ENCODE measurements at regions not wholly inside any gene's neighbourhood (a gene's known extent, or its start where the extent isn't known, plus 50 kb on each side); places are given as distances from the start of the nearest gene placed in this dataset.

DNA sequence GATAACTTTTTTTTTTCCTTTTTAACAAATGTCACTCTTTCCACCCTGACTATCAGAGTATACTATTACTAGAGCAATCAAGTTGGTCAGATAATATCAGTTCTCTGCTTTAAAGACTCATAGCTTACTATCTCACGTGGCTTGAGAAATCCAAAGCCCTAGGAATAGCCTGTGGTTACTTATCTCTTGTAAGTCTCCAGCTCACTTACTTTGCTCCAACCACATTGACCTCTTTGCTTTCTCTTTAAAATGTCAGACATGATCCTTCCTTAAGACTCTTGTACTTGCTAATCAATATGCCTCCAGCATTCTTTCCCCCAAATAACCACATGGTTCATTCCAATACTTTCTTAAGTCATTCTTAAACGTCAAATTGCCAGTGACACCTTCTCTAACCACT, 1292.2 kb downstream of the REEP3 start:
- Histone ChIP-seq H3K79me1 (replicated peaks; ENCODE audit: low read length, poor library complexity, severe bottlenecking) (no peaks in the 10 kb centered on the region), H3K4ac (ENCODE audit: low read depth in 1 of 2, low read length in 2 of 2) (no peak overlapping the region), H3K27ac (ENCODE audit: low read length, poor library complexity, severe bottlenecking) (no peak overlapping the region), H2BK12ac (ENCODE audit: low read length in 2 of 2) (no peak overlapping the region), H3K9me3 (ENCODE audit: control insufficient read depth, low read length) (peaks cover 3% of the 10 kb centered on the region), H3K36me3 (ENCODE audit: control insufficient read depth in 1 of 2, insufficient read depth in 2 of 2, low read depth in 1 of 2, low read length in 2 of 2) (no peaks in the 10 kb centered on the region), H4K91ac (ENCODE audit: low read length) (no peak overlapping the region), H3K27me3 (ENCODE audit: control insufficient read depth in 1 of 2, insufficient read depth in 1 of 2, low read length in 2 of 2) (no peaks in the 10 kb centered on the region), H3K4me2 (ENCODE audit: low read length, poor library complexity, severe bottlenecking) (no peak overlapping the region), H3K4me3 (ENCODE audit: insufficient read depth in 1 of 2, low read depth in 1 of 2, low read length in 2 of 2) (no peak overlapping the region), H2BK120ac (ENCODE audit: low read depth, low read length) (no peak overlapping the region), H3K9ac (ENCODE audit: low read length) (no peak overlapping the region), H3K4me1 (ENCODE audit: control insufficient read depth, insufficient read depth, low read depth, low read length) (peaks cover 4% of the 10 kb centered on the region), H3K18ac (ENCODE audit: low read depth in 1 of 2, low read length in 2 of 2) (no peak overlapping the region), H2AFZ (ENCODE audit: low read depth, low read length) (no peak overlapping the region), H2BK15ac (ENCODE audit: low read depth, poor library complexity, severe bottlenecking) (no peak overlapping the region), H4K8ac (ENCODE audit: low read length) (no peak overlapping the region), H3K23ac (ENCODE audit: low read length in 2 of 2) (no peak overlapping the region), H3K14ac (ENCODE audit: low read length in 2 of 2) (no peak overlapping the region), H2AK5ac (ENCODE audit: low read length, severe bottlenecking) (no peak overlapping the region), H2BK5ac (ENCODE audit: low read depth, low read length, poor library complexity, severe bottlenecking) (no peak overlapping the region)
- WGBS, result 76% methylated on average over 2 of the region's 2 CpGs
- DNase-seq, result no peak

DNA sequence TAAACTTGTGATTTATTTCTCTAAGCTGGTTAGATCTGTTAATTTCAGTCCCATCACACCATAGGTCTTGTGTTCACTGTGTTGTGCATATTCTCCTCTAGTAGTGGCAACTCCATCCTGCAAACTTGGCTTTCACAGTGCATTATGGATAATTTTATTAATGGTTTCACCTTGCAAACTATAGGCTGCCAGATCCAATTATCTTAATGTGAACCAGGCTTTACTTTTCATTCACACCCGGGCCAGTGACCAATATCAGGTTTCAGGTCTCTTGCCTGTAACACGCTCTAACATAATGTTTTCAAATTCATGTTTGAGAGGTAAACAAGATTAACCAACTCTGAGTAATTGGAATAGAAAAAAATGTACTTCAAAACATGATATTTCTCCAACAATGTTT, 1293.0 kb downstream of the REEP3 start:
- H4K8ac ChIP-seq (ENCODE audit: low read length), result no peak overlapping the region
- no peak overlapping the region for H2AFZ ChIP-seq (ENCODE audit: low read depth, low read length)
- no peak overlapping the region for H3K14ac ChIP-seq (ENCODE audit: low read length in 2 of 2)
- no peak overlapping the region for H3K4ac ChIP-seq (ENCODE audit: low read depth in 1 of 2, low read length in 2 of 2)
- H2AK5ac ChIP-seq (ENCODE audit: low read length, severe bottlenecking), result no peak overlapping the region
- no peak overlapping the region for H2BK120ac ChIP-seq (ENCODE audit: low read depth, low read length)
- 92% methylated on average over 2 of the region's 2 CpGs for WGBS
- H3K27ac ChIP-seq (ENCODE audit: low read length, poor library complexity, severe bottlenecking), result no peak overlapping the region
- no peaks in the 10 kb centered on the region for H3K36me3 ChIP-seq (ENCODE audit: control insufficient read depth in 1 of 2, insufficient read depth in 2 of 2, low read depth in 1 of 2, low read length in 2 of 2)
- no peaks in the 10 kb centered on the region for H3K79me1 ChIP-seq (replicated peaks; ENCODE audit: low read length, poor library complexity, severe bottlenecking)
- H2BK15ac ChIP-seq (ENCODE audit: low read depth, poor library complexity, severe bottlenecking), result no peak overlapping the region
- no peaks in the 10 kb centered on the region for H3K27me3 ChIP-seq (ENCODE audit: control insufficient read depth in 1 of 2, insufficient read depth in 1 of 2, low read length in 2 of 2)
- no peak overlapping the region for H3K4me2 ChIP-seq (ENCODE audit: low read length, poor library complexity, severe bottlenecking)
- no peak overlapping the region for H2BK12ac ChIP-seq (ENCODE audit: low read length in 2 of 2)
- peaks cover 3% of the 10 kb centered on the region for H3K9me3 ChIP-seq (ENCODE audit: control insufficient read depth, low read length)
- no peak for DNase-seq
- no peak overlapping the region for H2BK5ac ChIP-seq (ENCODE audit: low read depth, low read length, poor library complexity, severe bottlenecking)
- no peak overlapping the region for H3K23ac ChIP-seq (ENCODE audit: low read length in 2 of 2)
- no peak overlapping the region for H3K4me3 ChIP-seq (ENCODE audit: insufficient read depth in 1 of 2, low read depth in 1 of 2, low read length in 2 of 2)
- H3K18ac ChIP-seq (ENCODE audit: low read depth in 1 of 2, low read length in 2 of 2), result no peak overlapping the region
- H3K9ac ChIP-seq (ENCODE audit: low read length), result no peak overlapping the region
- no peak overlapping the region for H4K91ac ChIP-seq (ENCODE audit: low read length)
- H3K4me1 ChIP-seq (ENCODE audit: control insufficient read depth, insufficient read depth, low read depth, low read length), result peaks cover 4% of the 10 kb centered on the region

DNA sequence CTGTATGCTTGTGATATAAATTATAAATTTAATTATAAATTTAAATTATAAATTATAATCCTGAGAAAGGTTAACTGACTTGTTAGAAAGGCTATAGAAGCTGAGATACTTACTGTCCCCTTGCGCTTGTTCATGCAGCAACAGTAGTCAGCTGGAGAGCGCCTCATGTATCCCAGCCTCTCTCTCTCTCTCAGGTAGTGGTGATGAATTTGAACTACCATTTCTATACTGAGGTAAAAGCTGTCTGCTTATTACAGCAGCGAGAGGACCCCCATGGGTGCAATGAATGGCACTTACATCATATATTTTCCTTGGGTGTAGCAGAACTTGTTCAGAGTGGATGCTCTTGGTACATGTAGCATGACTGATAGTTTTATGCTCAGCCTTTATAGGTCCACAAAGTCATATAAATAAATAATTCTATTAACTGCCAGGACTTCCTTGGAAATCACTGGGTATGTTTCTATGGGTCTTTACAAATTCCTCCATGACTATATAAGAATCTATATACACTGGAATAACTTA, 1308.7 kb downstream of the REEP3 start:
- Histone ChIP-seq H3K4ac (ENCODE audit: low read depth in 1 of 2, low read length in 2 of 2) (no peak overlapping the region), H2BK5ac (ENCODE audit: low read depth, low read length, poor library complexity, severe bottlenecking) (no peak overlapping the region), H3K4me1 (ENCODE audit: control insufficient read depth, insufficient read depth, low read depth, low read length) (no peaks in the 10 kb centered on the region), H3K9ac (ENCODE audit: low read length) (no peak overlapping the region), H2BK12ac (ENCODE audit: low read length in 2 of 2) (no peak overlapping the region), H2BK15ac (ENCODE audit: low read depth, poor library complexity, severe bottlenecking) (no peak overlapping the region), H4K91ac (ENCODE audit: low read length) (no peak overlapping the region), H3K36me3 (ENCODE audit: control insufficient read depth in 1 of 2, insufficient read depth in 2 of 2, low read depth in 1 of 2, low read length in 2 of 2) (no peaks in the 10 kb centered on the region), H3K14ac (ENCODE audit: low read length in 2 of 2) (no peak overlapping the region), H3K9me3 (ENCODE audit: control insufficient read depth, low read length) (no peaks in the 10 kb centered on the region), H3K4me3 (ENCODE audit: insufficient read depth in 1 of 2, low read depth in 1 of 2, low read length in 2 of 2) (no peak overlapping the region), H3K18ac (ENCODE audit: low read depth in 1 of 2, low read length in 2 of 2) (no peak overlapping the region), H3K27me3 (ENCODE audit: control insufficient read depth in 1 of 2, insufficient read depth in 1 of 2, low read length in 2 of 2) (no peaks in the 10 kb centered on the region), H2BK120ac (ENCODE audit: low read depth, low read length) (no peak overlapping the region), H2AK5ac (ENCODE audit: low read length, severe bottlenecking) (no peak overlapping the region), H2AFZ (ENCODE audit: low read depth, low read length) (no peak overlapping the region), H3K79me1 (replicated peaks; ENCODE audit: low read length, poor library complexity, severe bottlenecking) (no peaks in the 10 kb centered on the region), H3K4me2 (ENCODE audit: low read length, poor library complexity, severe bottlenecking) (no peak overlapping the region), H3K27ac (ENCODE audit: low read length, poor library complexity, severe bottlenecking) (no peak overlapping the region), H3K23ac (ENCODE audit: low read length in 2 of 2) (no peak overlapping the region), H4K8ac (ENCODE audit: low read length) (no peak overlapping the region)
- no peak for DNase-seq
- 93% methylated on average over 3 of the region's 3 CpGs for WGBS

DNA sequence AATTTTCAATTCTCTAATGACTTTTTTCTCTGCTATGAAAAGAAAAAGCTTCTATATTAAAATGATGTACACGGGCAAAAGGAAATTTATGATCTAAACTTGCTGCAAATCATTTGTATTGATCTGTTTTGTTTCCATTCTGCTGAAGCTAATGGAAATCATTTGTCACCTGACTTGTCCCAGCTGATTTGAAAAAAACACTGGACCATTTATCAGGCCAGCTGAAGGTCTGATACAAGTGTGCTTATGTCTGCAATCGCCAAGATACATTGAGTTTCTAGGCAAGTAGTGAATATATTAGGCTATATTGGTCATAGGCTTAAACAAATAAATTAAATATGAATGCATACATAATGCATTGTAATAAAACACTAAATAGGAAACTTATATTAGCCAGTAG, 1309.7 kb downstream of the REEP3 start:
- H2AK5ac ChIP-seq (ENCODE audit: low read length, severe bottlenecking), result no peak overlapping the region
- H3K18ac ChIP-seq (ENCODE audit: low read depth in 1 of 2, low read length in 2 of 2), result no peak overlapping the region
- H2AFZ ChIP-seq (ENCODE audit: low read depth, low read length), result no peak overlapping the region
- no peak overlapping the region for H3K27ac ChIP-seq (ENCODE audit: low read length, poor library complexity, severe bottlenecking)
- 100% methylated on average over 1 of the region's 2 CpGs for WGBS
- no peak overlapping the region for H2BK12ac ChIP-seq (ENCODE audit: low read length in 2 of 2)
- H3K9ac ChIP-seq (ENCODE audit: low read length), result no peak overlapping the region
- no peaks in the 10 kb centered on the region for H3K4me1 ChIP-seq (ENCODE audit: control insufficient read depth, insufficient read depth, low read depth, low read length)
- no peak overlapping the region for H3K23ac ChIP-seq (ENCODE audit: low read length in 2 of 2)
- H3K36me3 ChIP-seq (ENCODE audit: control insufficient read depth in 1 of 2, insufficient read depth in 2 of 2, low read depth in 1 of 2, low read length in 2 of 2), result no peaks in the 10 kb centered on the region
- H3K9me3 ChIP-seq (ENCODE audit: control insufficient read depth, low read length), result no peaks in the 10 kb centered on the region
- no peak for DNase-seq
- H3K27me3 ChIP-seq (ENCODE audit: control insufficient read depth in 1 of 2, insufficient read depth in 1 of 2, low read length in 2 of 2), result no peaks in the 10 kb centered on the region
- H3K4ac ChIP-seq (ENCODE audit: low read depth in 1 of 2, low read length in 2 of 2), result no peak overlapping the region
- no peak overlapping the region for H3K4me3 ChIP-seq (ENCODE audit: insufficient read depth in 1 of 2, low read depth in 1 of 2, low read length in 2 of 2)
- no peaks in the 10 kb centered on the region for H3K79me1 ChIP-seq (replicated peaks; ENCODE audit: low read length, poor library complexity, severe bottlenecking)
- no peak overlapping the region for H3K4me2 ChIP-seq (ENCODE audit: low read length, poor library complexity, severe bottlenecking)
- H2BK120ac ChIP-seq (ENCODE audit: low read depth, low read length), result no peak overlapping the region
- no peak overlapping the region for H4K91ac ChIP-seq (ENCODE audit: low read length)
- H2BK5ac ChIP-seq (ENCODE audit: low read depth, low read length, poor library complexity, severe bottlenecking), result no peak overlapping the region
- H4K8ac ChIP-seq (ENCODE audit: low read length), result no peak overlapping the region
- H3K14ac ChIP-seq (ENCODE audit: low read length in 2 of 2), result no peak overlapping the region
- no peak overlapping the region for H2BK15ac ChIP-seq (ENCODE audit: low read depth, poor library complexity, severe bottlenecking)

Data from mesenchymal stem cell (in vitro differentiated cells and primary cell).